Spleen (tissue), 11 donors: ENCODE measurements at regions not wholly inside any gene's neighbourhood (a gene's known extent, or its start where the extent isn't known, plus 50 kb on each side); places are given as distances from the start of the nearest gene placed in this dataset.

Experiments used
- DNase-seq: peaks from one replicate; pipeline ENCODE4 v3.0.0-alpha.2; 2020
- H3K27ac ChIP-seq, 8 donors: fragments of 200-600 bp; sonication (generic) in 7 of 8; 1 replicate in 4 of 8; 2 replicates in 4 of 8; pipeline versions ENCODE4 v1.5.0 to v1.8.0; 2016 to 2021; ENCODE audit warnings: inconsistent platforms in 4 of 8, mild to moderate bottlenecking in 4 of 8, moderate library complexity in 1 of 8
- H3K27me3 ChIP-seq, 7 donors: fragments of 200-600 bp; sonication (generic) in 6 of 7; replicated peaks in 1 of 7; 1 replicate in 4 of 7; 2 replicates in 3 of 7; pipeline versions ENCODE4 v1.5.0 to v1.8.0; 2016 to 2021; ENCODE audit warnings: inconsistent platforms in 3 of 7, mild to moderate bottlenecking in 1 of 7
- H3K36me3 ChIP-seq, 6 donors: fragments of 200-600 bp; sonication (generic) in 5 of 6; 1 replicate in 4 of 6; 2 replicates in 2 of 6; pipeline versions ENCODE4 v1.5.0 to v1.8.0; 2016 to 2021; ENCODE audit warnings: inconsistent platforms in 2 of 6
- H3K4me1 ChIP-seq, 6 donors: fragments of 200-600 bp; sonication (generic) in 5 of 6; 1 replicate in 3 of 6; 2 replicates in 3 of 6; pipeline versions ENCODE4 v1.5.0 to v1.8.0; 2016 to 2021; ENCODE audit warnings: inconsistent platforms in 3 of 6
- H3K4me3 ChIP-seq, 8 donors: fragments of 200-600 bp; sonication (generic) in 7 of 8; 1 replicate in 4 of 8; 2 replicates in 4 of 8; pipeline versions ENCODE4 v1.5.0 to v1.8.0; 2016 to 2021; ENCODE audit warnings: inconsistent platforms in 4 of 8, mild to moderate bottlenecking in 4 of 8, moderate library complexity in 2 of 8
- H3K9me3 ChIP-seq, 8 donors: fragments of 200-600 bp; sonication (generic) in 7 of 8; 1 replicate in 4 of 8; 2 replicates in 4 of 8; pipeline versions ENCODE4 v1.5.0 to v1.8.0; 2016 to 2021; ENCODE audit warnings: inconsistent platforms in 4 of 8
- CTCF ChIP-seq, 11 experiments: fragments of 200-600 bp in 7 of 11; fragments of 450-650 bp in 4 of 11; sonication (generic) in 4 of 11; IDR thresholded peaks in 8 of 11; conservative IDR thresholded peaks in 3 of 11; 1 replicate in 7 of 11; 2 replicates in 4 of 11; pipeline versions ENCODE4 v1.4.0 to v1.8.0; 2016 to 2021; ENCODE audit warnings: antibody characterized with exemption in 11 of 11, inconsistent platforms in 4 of 11, mild to moderate bottlenecking in 1 of 11
- POLR2A ChIP-seq, 3 donors: fragments of 450-650 bp; IDR thresholded peaks; one replicate each; pipeline ENCODE4 v1.5.1; 2017; ENCODE audit warnings: antibody characterized with exemption in 3 of 3, mild to moderate bottlenecking in 1 of 3
- POLR2AphosphoS5 ChIP-seq, 3 donors: sonication (generic); formaldehyde crosslinking; IDR thresholded peaks; one replicate each; pipeline ENCODE4 v1.5.1; 2017; ENCODE audit warnings: antibody characterized with exemption in 3 of 3
- WGBS, 5 donors: extraction: QIAGEN DNeasy Blood & Tissue Kit in 3 of 5; methylation state at CpG; one replicate each; pipeline versions ENCODE4 v1.1.5 to v1.1.7; 2013 to 2018; 5-methylcytosine and 5-hydroxymethylcytosine counted together
- intact Hi-C: fragments of 100-400 bp; cut with DNase I; formaldehyde crosslinking; loops from one replicate; pipeline ENCODE4 v1.15.0; 2023; ENCODE audit warnings: low total_unique reads
- donor health status: healthy with polysubstance abuse.
- donor health status: DM: no; HTN: no; CAD: no; lungs with moderate emphysema.
- donor health status: DM: no; HTN: no; CAD: no.
- donor health status: Bipolar disorder and iron deficiency.
- donor health status: healthy.
- donor health status: DM: no; HTN: no; CAD: no.
- donor health status: DM: yes; HTN: yes; CAD: no.

GRCh38 chr4:83192634-83193033 is 78.1 kb upstream of the PLAC8 start:
- TF ChIP-seq CTCF (IDR thresholded peaks at IDR 0.05 in 8 of 11, conservative IDR thresholded peaks at IDR 0.05 in 3 of 11) (no peak), POLR2AphosphoS5 (IDR thresholded peaks at IDR 0.05) (no peak), POLR2A (IDR thresholded peaks at IDR 0.05) (no peak)
- intact Hi-C loops, result no loop called here
- no peaks in the 10 kb centered on the region for H3K36me3 ChIP-seq
- no peak for DNase-seq
- peaks cover 0 to 45% (median 13%) of the 10 kb centered on the region in 6 donors for H3K4me1 ChIP-seq
- no peak overlapping the region for H3K4me3 ChIP-seq
- no peaks in the 10 kb centered on the region for H3K9me3 ChIP-seq
- no peaks in the 10 kb centered on the region for H3K27me3 ChIP-seq
- H3K27ac ChIP-seq, result no peak overlapping the region
- WGBS, 5 donors, result 86 to 97% (median 91%) methylated on average over 6 of the region's 6 CpGs

- Histone ChIP-seq H3K36me3 (no peaks in the 10 kb centered on the region), H3K27me3 (no peaks in the 10 kb centered on the region), H3K27ac (no peak overlapping the region), H3K9me3 (no peaks in the 10 kb centered on the region), H3K4me3 (no peak overlapping the region), H3K4me1 (peaks cover 0 to 29% (median 6%) of the 10 kb centered on the region in 6 donors)
- 86 to 94% (median 93%) methylated on average over 2 of the region's 2 CpGs for WGBS, 5 donors
- TF ChIP-seq POLR2AphosphoS5 (IDR thresholded peaks at IDR 0.05) (no peak), POLR2A (IDR thresholded peaks at IDR 0.05) (no peak), CTCF (IDR thresholded peaks at IDR 0.05 in 8 of 11, conservative IDR thresholded peaks at IDR 0.05 in 3 of 11) (no peak)
- DNase-seq, result no peak
- intact Hi-C loops, result no loop called here
These were observed 76.5 kb upstream of the PLAC8 start for GRCh38 chr4:83191026-83191425.

DNA sequence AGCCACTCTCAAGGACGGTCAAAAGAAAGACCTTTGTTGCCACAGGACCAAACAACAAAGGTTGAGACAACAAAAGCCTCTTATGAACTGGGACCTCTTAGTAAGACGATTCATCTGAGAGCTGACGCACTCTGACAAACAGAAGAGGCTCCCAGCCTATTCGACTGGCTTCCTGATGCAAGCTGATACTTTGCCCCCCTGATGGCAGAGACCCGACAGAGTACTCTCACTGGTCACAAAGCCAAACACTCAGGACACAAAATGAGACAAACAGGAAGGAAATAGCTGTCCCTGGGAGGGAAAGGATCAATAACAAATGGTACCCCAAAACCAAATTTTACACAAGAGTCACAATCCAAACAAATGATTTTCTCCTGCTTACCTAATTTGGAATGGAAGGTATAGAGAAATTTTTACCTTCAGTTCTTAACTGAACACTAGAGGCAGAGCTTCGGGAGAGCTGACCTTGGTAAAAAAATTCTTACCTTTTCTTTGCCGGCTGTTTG is 75.2 kb upstream of the PLAC8 start:
- H3K4me1 ChIP-seq, result peaks cover 0 to 17% (median 6%) of the 10 kb centered on the region in 6 donors
- no peak overlapping the region for H3K4me3 ChIP-seq
- no peaks in the 10 kb centered on the region for H3K9me3 ChIP-seq
- no peaks in the 10 kb centered on the region for H3K36me3 ChIP-seq
- WGBS, 5 donors, result 73 to 89% (median 80%) methylated on average over 7 of the region's 7 CpGs
- H3K27ac ChIP-seq, result no peak overlapping the region
- intact Hi-C loops, result no loop called here
- H3K27me3 ChIP-seq, result no peaks in the 10 kb centered on the region
- DNase-seq, result no peak
- TF ChIP-seq POLR2A (IDR thresholded peaks at IDR 0.05) (no peak), CTCF (IDR thresholded peaks at IDR 0.05 in 8 of 11, conservative IDR thresholded peaks at IDR 0.05 in 3 of 11) (no peak), POLR2AphosphoS5 (IDR thresholded peaks at IDR 0.05) (no peak)

GRCh38 chr4:83180431-83180968 is 66.0 kb upstream of the PLAC8 start:
- H3K36me3 ChIP-seq, result no peaks in the 10 kb centered on the region
- no peaks in the 10 kb centered on the region for H3K27me3 ChIP-seq
- peak overlapping the region in 6 of 8 donors; percentile 3 to 51 (median 24) for H3K27ac ChIP-seq
- 55 to 66% (median 58%) methylated on average over 7 of the region's 7 CpGs for WGBS, 5 donors
- TF ChIP-seq POLR2A (IDR thresholded peaks at IDR 0.05), result no peak
- no peak for TF ChIP-seq POLR2AphosphoS5 (IDR thresholded peaks at IDR 0.05)
- no peak for TF ChIP-seq CTCF (IDR thresholded peaks at IDR 0.05 in 8 of 11, conservative IDR thresholded peaks at IDR 0.05 in 3 of 11)
- intact Hi-C loops, result no loop called here
- no peak overlapping the region for H3K4me3 ChIP-seq
- no peaks in the 10 kb centered on the region for H3K9me3 ChIP-seq
- H3K4me1 ChIP-seq, result peaks cover 0 to 19% (median 14%) of the 10 kb centered on the region in 6 donors
- DNase-seq, result no peak
